A673 (cell line): ENCODE measurements at regions not wholly inside any gene's neighbourhood (a gene's known extent, or its start where the extent isn't known, plus 50 kb on each side); places are given as distances from the start of the nearest gene placed in this dataset.

ENCODE experiments used
- BruUV-seq: library from RNA; stranded (reverse); fragments of 400-500 nt; replicated peaks from 2 replicates; lab custom pipeline; 2021; lab: Mats Ljungman, UMichigan
- CTCF ChIA-PET: fragments of 300-600 bp; sonication (Branson Sonifier 250); formaldehyde crosslinking; loops from one replicate; lab custom pipeline; 2022; ENCODE audit warnings: antibody characterized with exemption; lab: Charles Lee
- POLR2A ChIA-PET: fragments of 300-600 bp; sonication (Branson Sonifier 250); formaldehyde crosslinking; loops from one replicate; lab custom pipeline; 2022; ENCODE audit warnings: antibody characterized with exemption; ENCODE audit not compliant: low non-redundant PET; lab: Charles Lee
- DNase-seq: peaks from one replicate; pipeline ENCODE4 v3.0.0-alpha.2; 2015; ENCODE audit warnings: low spot score
- H3K27ac ChIP-seq: fragments of 200-600 bp; sonication (generic); 2 replicates; pipeline ENCODE4 v1.5.1; 2016; ENCODE audit warnings: mixed run types, low read depth, mild to moderate bottlenecking, mixed read lengths, antibody characterized with exemption, low read length; ENCODE audit not compliant: poor library complexity, severe bottlenecking
- H3K27me3 ChIP-seq: fragments of 200-600 bp; sonication (generic); replicated peaks from 2 replicates; pipeline ENCODE4 v1.6.1; 2017; ENCODE audit warnings: mixed run types, low read depth, mild to moderate bottlenecking, mixed read lengths, antibody characterized with exemption, low read length; ENCODE audit not compliant: insufficient read depth, poor library complexity
- H3K36me3 ChIP-seq: fragments of 200-600 bp; sonication (generic); 2 replicates; pipeline ENCODE4 v1.6.1; 2016; ENCODE audit warnings: mixed run types, mild to moderate bottlenecking, mixed read lengths, antibody characterized with exemption, low read length; ENCODE audit not compliant: insufficient read depth, poor library complexity, severe bottlenecking
- H3K4me1 ChIP-seq: fragments of 200-600 bp; sonication (generic); 2 replicates; pipeline ENCODE4 v1.6.1; 2017; ENCODE audit warnings: mixed run types, mild to moderate bottlenecking, mixed read lengths, antibody characterized with exemption, low read length; ENCODE audit not compliant: insufficient read depth, poor library complexity, severe bottlenecking
- H3K4me3 ChIP-seq: fragments of 200-600 bp; sonication (generic); 2 replicates; pipeline ENCODE4 v1.5.1; 2016; ENCODE audit warnings: low read depth, mixed run types, mild to moderate bottlenecking, mixed read lengths, low read length; ENCODE audit not compliant: poor library complexity, severe bottlenecking
- H3K9me3 ChIP-seq: fragments of 200-600 bp; sonication (generic); 2 replicates; pipeline ENCODE4 v1.6.1; 2016; ENCODE audit warnings: mixed run types, low read depth, mild to moderate bottlenecking, mixed read lengths, antibody characterized with exemption, low read length; ENCODE audit not compliant: poor library complexity, severe bottlenecking
- CTCF ChIP-seq: fragments of 300-800, 200-600 bp; sonication (generic); conservative IDR thresholded peaks from 2 replicates; pipeline ENCODE4 v1.5.1; 2017; ENCODE audit warnings: low read depth, mild to moderate bottlenecking, antibody characterized with exemption, low read length, moderate library complexity, mixed read lengths
- EZH2 ChIP-seq: fragments of 200-600 bp; sonication (generic); IDR thresholded peaks from 2 replicates; pipeline ENCODE4 v1.6.1; 2017; ENCODE audit warnings: borderline replicate concordance, low read depth, mild to moderate bottlenecking, mixed read lengths, antibody characterized with exemption, low read length; ENCODE audit not compliant: poor library complexity, severe bottlenecking
- intact Hi-C: fragments of 100-400 bp; cut with micrococcal nuclease; formaldehyde crosslinking; loops from one replicate; pipeline ENCODE4 v1.10.0; 2022; ENCODE audit not compliant: unreplicated experiment

GRCh38 chr13:23129331-23129730, 51.4 kb upstream of the SGCG start:
- no peaks in the 10 kb centered on the region for H3K27me3 ChIP-seq
- no peak for TF ChIP-seq CTCF
- no peak for TF ChIP-seq EZH2
- DNase-seq: no peak
- ChIA-PET CTCF (no interaction called here), POLR2A (no interaction called here)
- H3K4me1 ChIP-seq: no peaks in the 10 kb centered on the region
- no peak overlapping the region for H3K27ac ChIP-seq
- intact Hi-C loops: no loop called here
- H3K4me3 ChIP-seq: no peak overlapping the region
- BruUV-seq: no TSS peak
- no peaks in the 10 kb centered on the region for H3K9me3 ChIP-seq
- no peaks in the 10 kb centered on the region for H3K36me3 ChIP-seq
